Urinary bladder (tissue), 3 donors: ENCODE measurements at regions not wholly inside any gene's neighbourhood (a gene's known extent, or its start where the extent isn't known, plus 50 kb on each side); places are given as distances from the start of the nearest gene placed in this dataset.

ENCODE experiments used
- DNase-seq: peaks from one replicate; pipeline ENCODE4 v3.0.0-alpha.2; 2015; ENCODE audit errors: extremely low spot score
- H3K27ac ChIP-seq: one replicate; pipeline ENCODE4 v1.5.1; 2013; ENCODE audit warnings: low read depth, mild to moderate bottlenecking, moderate library complexity
- H3K36me3 ChIP-seq: one replicate; pipeline ENCODE4 v1.6.1; 2013; ENCODE audit warnings: mild to moderate bottlenecking, moderate library complexity; ENCODE audit not compliant: insufficient read depth
- H3K4me1 ChIP-seq: one replicate; pipeline ENCODE4 v1.6.1; 2013; ENCODE audit warnings: mild to moderate bottlenecking, moderate library complexity; ENCODE audit not compliant: insufficient read depth
- H3K4me3 ChIP-seq: one replicate; pipeline ENCODE4 v1.5.1; 2013; ENCODE audit warnings: low read depth, low read length
- WGBS: extraction: QIAGEN DNeasy Blood & Tissue Kit; methylation state at CpG from one replicate; pipeline ENCODE4 v1.1.7; 2013; 5-methylcytosine and 5-hydroxymethylcytosine counted together
- donor health status: healthy with polysubstance abuse.
- donor health status: healthy.

DNA sequence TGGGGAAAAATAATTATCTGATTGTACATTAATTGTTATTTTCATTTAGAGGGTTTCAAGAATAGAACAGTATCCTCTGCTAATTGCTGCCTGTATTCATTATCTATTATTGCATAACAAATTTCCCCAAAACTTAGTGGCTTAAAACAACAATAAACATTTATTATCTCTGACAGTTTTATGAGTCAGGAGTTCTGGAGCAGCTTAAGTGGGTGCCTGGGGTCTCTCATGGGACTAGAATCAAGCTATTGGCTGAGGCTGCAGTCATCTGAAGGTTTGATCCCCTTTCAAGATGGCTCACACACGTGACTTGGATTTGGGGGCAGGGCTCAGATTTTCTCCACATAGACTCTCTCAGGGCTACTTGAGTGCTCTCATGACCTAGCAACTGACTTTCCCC, 98.1 kb upstream of the JADE1 start:
- Histone ChIP-seq H3K4me1 (no peaks in the 10 kb centered on the region), H3K4me3 (no peak overlapping the region), H3K36me3 (no peaks in the 10 kb centered on the region), H3K27ac (no peak overlapping the region)
- no peak for DNase-seq
- 30% methylated on average over 1 of the region's 1 CpG for WGBS

GRCh38 chr4:128709268-128709667, 100.2 kb upstream of the JADE1 start:
- no peak overlapping the region for H3K4me3 ChIP-seq
- 60% methylated on average over 4 of the region's 4 CpGs for WGBS
- no peaks in the 10 kb centered on the region for H3K36me3 ChIP-seq
- H3K4me1 ChIP-seq = no peaks in the 10 kb centered on the region
- DNase-seq = no peak
- H3K27ac ChIP-seq = no peak overlapping the region

- no peak overlapping the region for H3K27ac ChIP-seq
- no peak for DNase-seq
- WGBS = 24% methylated on average over 6 of the region's 6 CpGs
- H3K4me1 ChIP-seq = no peaks in the 10 kb centered on the region
- no peaks in the 10 kb centered on the region for H3K36me3 ChIP-seq
- H3K4me3 ChIP-seq = no peak overlapping the region
Measured at GRCh38 chr4:128707864-128708263, 101.6 kb upstream of the JADE1 start.

- Histone ChIP-seq H3K27ac (no peak overlapping the region), H3K4me1 (no peaks in the 10 kb centered on the region), H3K36me3 (no peaks in the 10 kb centered on the region), H3K4me3 (no peak overlapping the region)
- no peak for DNase-seq
- WGBS = 93% methylated on average over 14 of the region's 14 CpGs
Measured at GRCh38 chr4:128703948-128704347, 105.6 kb upstream of the JADE1 start.

- Histone ChIP-seq H3K27ac (no peak overlapping the region), H3K4me3 (no peak overlapping the region), H3K36me3 (no peaks in the 10 kb centered on the region), H3K4me1 (no peaks in the 10 kb centered on the region)
- DNase-seq = no peak
- 100% methylated on average over 1 of the region's 1 CpG for WGBS
Measured at GRCh38 chr4:128700659-128701350, 108.7 kb upstream of the JADE1 start.

DNA sequence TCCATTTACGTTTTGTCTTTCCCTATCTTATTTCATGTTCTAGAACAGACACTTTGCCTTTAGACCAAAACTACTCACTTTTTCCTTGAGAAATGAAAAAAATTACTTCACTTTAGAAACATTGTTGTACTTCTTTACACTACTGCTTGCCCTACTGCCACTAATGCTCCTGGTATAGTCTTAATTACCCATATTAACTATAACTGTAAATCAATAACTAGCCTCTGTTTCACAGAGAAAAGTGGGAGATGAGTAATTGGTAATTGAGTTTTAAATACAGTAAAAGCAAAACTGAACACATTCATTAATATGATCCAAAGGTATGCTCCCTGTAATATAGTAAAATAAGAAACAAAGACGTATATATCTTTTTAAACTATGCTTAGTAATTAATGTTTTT, 111.1 kb upstream of the JADE1 start:
- H3K4me3 ChIP-seq = no peak overlapping the region
- no peak overlapping the region for H3K27ac ChIP-seq
- WGBS = 69% methylated on average over 2 of the region's 2 CpGs
- no peak for DNase-seq
- H3K36me3 ChIP-seq = no peaks in the 10 kb centered on the region
- H3K4me1 ChIP-seq = no peaks in the 10 kb centered on the region

- no peak overlapping the region for H3K4me3 ChIP-seq
- H3K4me1 ChIP-seq = no peaks in the 10 kb centered on the region
- 90% methylated on average over 5 of the region's 5 CpGs for whole genome bisulfite sequencing
- DNase-seq = no peak
- no peaks in the 10 kb centered on the region for H3K36me3 ChIP-seq
- H3K27ac ChIP-seq = no peak overlapping the region
Measured at GRCh38 chr4:128697323-128697722, 112.2 kb upstream of the JADE1 start.

DNA sequence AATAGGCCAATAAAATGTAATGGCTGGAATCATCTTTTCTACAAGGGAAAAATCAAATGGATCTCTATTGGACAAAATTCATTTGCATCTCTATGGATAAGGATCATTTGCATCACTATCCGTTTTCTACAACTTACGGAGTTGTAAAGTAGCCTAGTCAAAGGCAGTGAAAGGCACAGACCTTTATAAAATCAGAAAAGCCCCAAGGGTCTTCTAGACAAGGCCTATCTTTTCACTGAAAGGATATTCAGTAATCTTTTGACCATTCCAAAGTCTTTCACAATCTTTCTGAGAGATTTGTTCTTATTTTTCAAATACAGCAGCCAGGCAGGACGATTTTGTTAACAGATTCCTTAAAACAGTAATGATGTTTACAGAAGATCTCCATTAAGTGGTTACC, 119.5 kb upstream of the JADE1 start:
- Histone ChIP-seq H3K36me3 (no peaks in the 10 kb centered on the region), H3K4me1 (no peaks in the 10 kb centered on the region), H3K4me3 (no peak overlapping the region), H3K27ac (no peak overlapping the region)
- 80% methylated on average over 3 of the region's 3 CpGs for WGBS
- no peak for DNase-seq

GRCh38 chr4:128688846-128689437, 120.6 kb upstream of the JADE1 start:
- WGBS = 80% methylated on average over 3 of the region's 3 CpGs
- no peak for DNase-seq
- H3K36me3 ChIP-seq = no peaks in the 10 kb centered on the region
- no peak overlapping the region for H3K27ac ChIP-seq
- no peaks in the 10 kb centered on the region for H3K4me1 ChIP-seq
- no peak overlapping the region for H3K4me3 ChIP-seq

GRCh38 chr4:128688033-128688721, 121.3 kb upstream of the JADE1 start:
- DNase-seq = no peak
- no peaks in the 10 kb centered on the region for H3K36me3 ChIP-seq
- H3K4me1 ChIP-seq = no peaks in the 10 kb centered on the region
- WGBS = 71% methylated on average over 3 of the region's 3 CpGs
- no peak overlapping the region for H3K4me3 ChIP-seq
- no peak overlapping the region for H3K27ac ChIP-seq

- no peaks in the 10 kb centered on the region for H3K4me1 ChIP-seq
- DNase-seq = no peak
- H3K36me3 ChIP-seq = no peaks in the 10 kb centered on the region
- H3K4me3 ChIP-seq = no peak overlapping the region
- WGBS = 92% methylated on average over 2 of the region's 2 CpGs
- no peak overlapping the region for H3K27ac ChIP-seq
Measured at GRCh38 chr4:128686810-128687209, 122.7 kb upstream of the JADE1 start.

DNA sequence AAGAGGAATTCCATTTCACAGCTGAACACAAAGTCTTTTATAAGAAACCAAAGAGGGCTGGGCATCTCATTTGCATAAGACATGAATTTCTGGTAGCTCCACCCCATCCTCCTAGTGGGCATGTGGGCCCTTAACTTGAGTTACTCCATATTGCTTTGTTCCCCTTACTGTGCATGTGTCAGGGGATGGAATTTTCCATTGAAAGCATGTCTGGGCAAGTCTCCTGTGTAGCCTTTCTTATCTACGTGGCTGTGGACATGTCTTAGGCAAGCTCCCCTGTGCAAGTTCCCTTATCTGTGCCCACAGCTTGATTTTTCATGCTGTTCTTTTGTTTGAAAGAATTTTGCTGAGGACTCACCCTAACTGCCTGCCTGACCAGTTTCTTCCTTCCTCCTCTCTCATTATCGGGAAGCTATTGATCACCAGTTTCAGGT, 123.5 kb upstream of the JADE1 start:
- no peak overlapping the region for H3K27ac ChIP-seq
- DNase-seq = no peak
- H3K4me3 ChIP-seq = no peak overlapping the region
- H3K36me3 ChIP-seq = no peaks in the 10 kb centered on the region
- WGBS = 85% methylated on average over 2 of the region's 2 CpGs
- H3K4me1 ChIP-seq = no peaks in the 10 kb centered on the region

GRCh38 chr4:128684016-128684415, 125.5 kb upstream of the JADE1 start:
- Histone ChIP-seq H3K27ac (no peak overlapping the region), H3K36me3 (no peaks in the 10 kb centered on the region), H3K4me1 (no peaks in the 10 kb centered on the region), H3K4me3 (no peak overlapping the region)
- no peak for DNase-seq
- WGBS = 80% methylated on average over 2 of the region's 2 CpGs

- Histone ChIP-seq H3K4me1 (no peaks in the 10 kb centered on the region), H3K36me3 (no peaks in the 10 kb centered on the region), H3K4me3 (no peak overlapping the region), H3K27ac (no peak overlapping the region)
- DNase-seq = no peak
- 68% methylated on average over 9 of the region's 9 CpGs for WGBS
Measured at GRCh38 chr4:128682942-128683666, 126.4 kb upstream of the JADE1 start.
